H9 (cell line): ENCODE measurements at regions not wholly inside any gene's neighbourhood (a gene's known extent, or its start where the extent isn't known, plus 50 kb on each side); places are given as distances from the start of the nearest gene placed in this dataset.

Experiments
- DNase-seq: peaks from one replicate; pipeline ENCODE4 v3.0.0-alpha.2; 2017
- H2AFZ ChIP-seq: one replicate; pipeline ENCODE4 v1.6.1; 2013; ENCODE audit warnings: mild to moderate bottlenecking, low read length, control low read depth, moderate library complexity
- H2AK5ac ChIP-seq: 2 replicates; pipeline ENCODE4 v1.6.1; 2013; ENCODE audit warnings: low read length, control low read depth, mixed read lengths; ENCODE audit not compliant: insufficient read length
- H2BK120ac ChIP-seq: one replicate; pipeline ENCODE4 v1.6.1; 2013; ENCODE audit warnings: low read depth, mild to moderate bottlenecking, low read length, control low read depth, inconsistent platforms; ENCODE audit not compliant: poor library complexity, severe bottlenecking
- H2BK12ac ChIP-seq: 2 replicates; pipeline ENCODE4 v1.6.1; 2013; ENCODE audit warnings: low read length, control low read depth, mixed read lengths, low read depth; ENCODE audit not compliant: insufficient read length
- H2BK15ac ChIP-seq: 2 replicates; pipeline ENCODE4 v1.6.1; 2013; ENCODE audit warnings: low read depth, low read length, control low read depth
- H2BK20ac ChIP-seq: one replicate; pipeline ENCODE4 v1.6.1; 2013; ENCODE audit warnings: low read depth, mild to moderate bottlenecking, low read length, control low read depth, inconsistent platforms; ENCODE audit not compliant: poor library complexity, severe bottlenecking
- H2BK5ac ChIP-seq: 2 replicates; pipeline ENCODE4 v1.6.1; 2013; ENCODE audit warnings: low read length, control low read depth, mixed read lengths; ENCODE audit not compliant: insufficient read length
- H3K14ac ChIP-seq: 2 replicates; pipeline ENCODE4 v1.6.1; 2013; ENCODE audit warnings: low read length, control low read depth; ENCODE audit not compliant: insufficient read depth
- H3K18ac ChIP-seq: 2 replicates; pipeline ENCODE4 v1.6.1; 2013; ENCODE audit warnings: low read depth, mild to moderate bottlenecking, mixed read lengths, low read length, control low read depth; ENCODE audit not compliant: insufficient read length
- H3K23ac ChIP-seq: 2 replicates; pipeline ENCODE4 v1.6.1; 2013; ENCODE audit warnings: low read length, control low read depth, mixed read lengths, low read depth; ENCODE audit not compliant: insufficient read length
- H3K23me2 ChIP-seq: 2 replicates; pipeline ENCODE4 v1.6.1; 2013; ENCODE audit warnings: low read depth, mild to moderate bottlenecking, mixed read lengths, low read length, control low read depth; ENCODE audit not compliant: insufficient read length, poor library complexity, severe bottlenecking
- H3K27ac ChIP-seq: 2 replicates; pipeline ENCODE4 v1.5.1; 2013; ENCODE audit warnings: low read length, control low read depth, mixed read lengths, low read depth; ENCODE audit not compliant: insufficient read length
- H3K27me3 ChIP-seq: 2 replicates; pipeline ENCODE4 v1.6.1; 2013; ENCODE audit warnings: low read length, control low read depth, inconsistent platforms; ENCODE audit not compliant: insufficient read depth
- H3K4ac ChIP-seq: 2 replicates; pipeline ENCODE4 v1.6.1; 2013; ENCODE audit warnings: low read depth, mild to moderate bottlenecking, control low read depth, inconsistent platforms, low read length, moderate library complexity
- H3K4me1 ChIP-seq: 2 replicates; pipeline ENCODE4 v1.6.1; 2013; ENCODE audit warnings: low read length, control low read depth, inconsistent platforms; ENCODE audit not compliant: insufficient read depth
- H3K4me2 ChIP-seq: 2 replicates; pipeline ENCODE4 v1.6.1; 2013; ENCODE audit warnings: low read length, control low read depth, mixed read lengths; ENCODE audit not compliant: insufficient read length, insufficient read depth
- H3K56ac ChIP-seq: 2 replicates; pipeline ENCODE4 v1.6.1; 2013; ENCODE audit warnings: low read depth, mild to moderate bottlenecking, mixed read lengths, low read length, control low read depth; ENCODE audit not compliant: insufficient read length
- H3K79me1 ChIP-seq: 2 replicates; pipeline ENCODE4 v1.6.1; 2013; ENCODE audit warnings: low read depth, mild to moderate bottlenecking, moderate library complexity, low read length, control low read depth, inconsistent platforms; ENCODE audit not compliant: insufficient read depth, poor library complexity, severe bottlenecking
- H3K79me2 ChIP-seq: 2 replicates; pipeline ENCODE4 v1.6.1; 2013; ENCODE audit warnings: low read length, control low read depth, inconsistent platforms; ENCODE audit not compliant: insufficient read depth
- H3K9ac ChIP-seq: 2 replicates; pipeline ENCODE4 v1.6.1; 2013; ENCODE audit warnings: low read length, control low read depth, mixed read lengths; ENCODE audit not compliant: insufficient read length; ENCODE audit errors: extremely low read depth
- H3K9me3 ChIP-seq: one replicate; pipeline ENCODE4 v1.6.1; 2013; ENCODE audit warnings: low read depth, low read length, inconsistent platforms; ENCODE audit not compliant: control insufficient read depth
- H3T11ph ChIP-seq: one replicate; pipeline ENCODE4 v1.6.1; 2013; ENCODE audit warnings: mild to moderate bottlenecking, low read length, control low read depth, inconsistent platforms
- H4K20me1 ChIP-seq: one replicate; pipeline ENCODE4 v1.6.1; 2013; ENCODE audit not compliant: control insufficient read depth, insufficient read length, insufficient read depth
- H4K5ac ChIP-seq: 2 replicates; pipeline ENCODE4 v1.6.1; 2013; ENCODE audit warnings: low read depth, mild to moderate bottlenecking, mixed read lengths, low read length, control low read depth; ENCODE audit not compliant: insufficient read length
- H4K8ac ChIP-seq: replicated peaks from 2 replicates; pipeline ENCODE4 v1.6.1; 2013; ENCODE audit warnings: low read length, control low read depth, mixed read lengths, low read depth; ENCODE audit not compliant: insufficient read length
- H4K91ac ChIP-seq: 2 replicates; pipeline ENCODE4 v1.6.1; 2013; ENCODE audit warnings: low read depth, mild to moderate bottlenecking, moderate library complexity, mixed read lengths, low read length, control low read depth; ENCODE audit not compliant: insufficient read length
- H3K27ac Mint-ChIP-seq, 3 experiments: 2 replicates in 2 of 3; 3 replicates in 1 of 3; pipeline ENCODE4 v1.8.0; 2020 to 2021; ENCODE audit warnings: mixed read lengths in 3 of 3, mild to moderate bottlenecking in 1 of 3, moderate library complexity in 1 of 3
- H3K27me3 Mint-ChIP-seq: 2 replicates; pipeline ENCODE4 v1.8.0; 2021; ENCODE audit warnings: low read depth, mild to moderate bottlenecking, moderate library complexity, mixed read lengths
- H3K36me3 Mint-ChIP-seq, 3 experiments: 2 replicates in 2 of 3; 3 replicates in 1 of 3; pipeline ENCODE4 v1.8.0; 2020 to 2021; ENCODE audit warnings: low read depth in 3 of 3, mixed read lengths in 3 of 3; ENCODE audit not compliant: insufficient read depth in 1 of 3
- H3K4me1 Mint-ChIP-seq, 2 experiments: 2 replicates each; pipeline ENCODE4 v1.8.0; 2020; ENCODE audit warnings: mixed read lengths in 2 of 2
- H3K4me3 Mint-ChIP-seq, 2 experiments: 2 replicates in 1 of 2; 3 replicates in 1 of 2; pipeline ENCODE4 v1.8.0; 2020 to 2021; ENCODE audit warnings: mild to moderate bottlenecking in 2 of 2, mixed read lengths in 2 of 2, moderate library complexity in 1 of 2
- H3K9me3 Mint-ChIP-seq, 2 experiments: 2 replicates in 1 of 2; 3 replicates in 1 of 2; pipeline ENCODE4 v1.8.0; 2020; ENCODE audit warnings: mild to moderate bottlenecking in 2 of 2, mixed read lengths in 2 of 2, moderate library complexity in 1 of 2
- CTCF ChIP-seq: fragments of 200-600 bp; sonication (generic); conservative IDR thresholded peaks from 3 replicates; pipeline ENCODE4 v1.8.0; 2021; ENCODE audit warnings: antibody characterized with exemption, mild to moderate bottlenecking
- WGBS: extraction: QIAGEN DNeasy Blood & Tissue Kit; methylation state at CpG from one replicate; pipeline ENCODE4 v1.1.7; 2013; ENCODE audit warnings: missing lambda C conversion rate, low lambda C conversion rate, mixed read lengths; ENCODE audit not compliant: insufficient read length; ENCODE audit errors: extremely low coverage; 5-methylcytosine and 5-hydroxymethylcytosine counted together

- no peaks in the 10 kb centered on the region for H3K23me2 ChIP-seq
- H3K18ac ChIP-seq: no peak overlapping the region
- no peaks in the 10 kb centered on the region for H4K20me1 ChIP-seq
- H2BK20ac ChIP-seq: no peak overlapping the region
- H3K36me3 Mint-ChIP-seq: no peaks in the 10 kb centered on the region; a peak in 1 of 7 replicates
- no peak overlapping the region for H3K14ac ChIP-seq
- peak; percentile 37 for DNase-seq
- H3K27me3 ChIP-seq: no peaks in the 10 kb centered on the region; the same call in 1 of the 2 replicates
- H3K9ac ChIP-seq: no peak overlapping the region
- H3K23ac ChIP-seq: no peak overlapping the region
- no peak for TF ChIP-seq CTCF
- H3K56ac ChIP-seq: no peak overlapping the region
- no peak overlapping the region for H3T11ph ChIP-seq
- no peak overlapping the region for H4K5ac ChIP-seq
- H3K27ac ChIP-seq: no peak overlapping the region
- H2AK5ac ChIP-seq: no peak overlapping the region
- H4K8ac ChIP-seq: no peak overlapping the region
- H2BK5ac ChIP-seq: no peak overlapping the region
- H2BK120ac ChIP-seq: no peak overlapping the region
- H3K4me1 Mint-ChIP-seq: peaks cover 28 to 37% of the 10 kb centered on the region in 2 experiments
- no peak overlapping the region for H3K4me3 Mint-ChIP-seq
- H3K79me2 ChIP-seq: no peaks in the 10 kb centered on the region
- no peak overlapping the region for H3K27ac Mint-ChIP-seq
- H3K4ac ChIP-seq: no peak overlapping the region
- H3K27me3 Mint-ChIP-seq: peaks cover 2% of the 10 kb centered on the region; the same call in 1 of the 2 replicates
- no peaks in the 10 kb centered on the region; the same call in 1 of the 2 replicates for H3K4me1 ChIP-seq
- H2BK12ac ChIP-seq: no peak overlapping the region
- no peak overlapping the region for H3K4me2 ChIP-seq
- no peak overlapping the region for H2BK15ac ChIP-seq
- H2AFZ ChIP-seq: no peak overlapping the region
- H3K79me1 ChIP-seq: no peaks in the 10 kb centered on the region
- no CpG with 5 or more reads among the region's 4 CpGs for WGBS
- no peak overlapping the region for H4K91ac ChIP-seq
- H3K9me3 Mint-ChIP-seq: no peaks in the 10 kb centered on the region
- no peaks in the 10 kb centered on the region for H3K9me3 ChIP-seq
Measured at GRCh38 chr13:96900986-96901385, 93.3 kb downstream of the OXGR1 start.
